ENCODE measurements at regions not wholly inside any gene's neighbourhood (a gene's known extent, or its start where the extent isn't known, plus 50 kb on each side); places are given as distances from the start of the nearest gene placed in this dataset.

DNA sequence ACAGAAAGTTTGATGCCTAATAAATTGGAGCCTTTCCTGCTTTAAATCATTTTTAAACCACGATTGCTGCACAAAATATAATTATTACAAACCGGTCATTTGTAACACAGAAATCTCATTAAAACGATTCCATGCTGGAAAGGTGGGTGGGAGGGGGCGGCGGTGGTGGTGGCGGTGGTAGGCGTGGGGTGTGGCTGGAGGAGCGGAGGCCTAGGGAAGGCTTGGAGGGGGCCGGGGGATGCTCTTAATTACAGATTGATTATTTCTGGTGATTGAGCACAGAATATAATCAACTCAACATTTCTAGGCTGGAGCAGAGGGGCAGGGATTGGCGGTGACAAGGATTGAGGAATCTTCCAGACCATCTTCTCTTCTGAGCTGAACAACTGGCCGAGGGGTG, 157.5 kb downstream of the TRIM29 start:
- DNase-seq (ENCODE audit: low spot score), result no peak
- H2AFZ ChIP-seq, result no peak overlapping the region
- no peaks in the 10 kb centered on the region for H3K79me2 ChIP-seq (replicated peaks; ENCODE audit: insufficient read depth)
- no peaks in the 10 kb centered on the region for H3K9me2 ChIP-seq (ENCODE audit: insufficient read depth)
- no peak overlapping the region for H3K4me3 Mint-ChIP-seq
- peaks cover 13% of the 10 kb centered on the region for H3K27me3 Mint-ChIP-seq (ENCODE audit: insufficient read depth, low read depth, poor library complexity)
- no peak overlapping the region for H3K27ac Mint-ChIP-seq
- H4K20me1 ChIP-seq (replicated peaks; ENCODE audit: insufficient read depth), result no peaks in the 10 kb centered on the region
- no peak overlapping the region for H3K4me2 ChIP-seq
- H3K4me3 ChIP-seq, result no peak overlapping the region
- no peaks in the 10 kb centered on the region for H3F3A ChIP-seq (replicated peaks; ENCODE audit: low read depth)
- ATAC-seq, result no peak
- TF ChIP-seq ETS1 (IDR thresholded peaks at IDR 0.05), result no peak
- no peak for TF ChIP-seq EZH2phosphoT487 (IDR thresholded peaks at IDR 0.05; ENCODE audit: unreplicated experiment)
- no peak for TF ChIP-seq POLR2AphosphoS5 (IDR thresholded peaks at IDR 0.05; ENCODE audit: low read depth)
- no peak for TF ChIP-seq EZH2 (IDR thresholded peaks at IDR 0.05; ENCODE audit: low read depth, unreplicated experiment)
- H3K27ac ChIP-seq (ENCODE audit: low read depth), result no peak overlapping the region
- peaks cover 11% of the 10 kb centered on the region for H3K4me1 Mint-ChIP-seq
- no peaks in the 10 kb centered on the region for H3K36me3 ChIP-seq (ENCODE audit: insufficient read depth)
- H3K4me1 ChIP-seq (ENCODE audit: insufficient read depth), result peaks cover 6% of the 10 kb centered on the region
- H3K9me3 Mint-ChIP-seq, result no peaks in the 10 kb centered on the region
- no peaks in the 10 kb centered on the region for H3K27me3 ChIP-seq (ENCODE audit: insufficient read depth)
- H3K36me3 Mint-ChIP-seq (ENCODE audit: low read depth), result no peaks in the 10 kb centered on the region

GRCh38 chr11:119979701-119980100, 158.2 kb downstream of the TRIM29 start:
- H3K4me1 Mint-ChIP-seq, result peaks cover 19% of the 10 kb centered on the region
- DNase-seq (ENCODE audit: low spot score), result no peak
- H3K27ac ChIP-seq (ENCODE audit: low read depth), result no peak overlapping the region
- no peaks in the 10 kb centered on the region for H3K9me3 Mint-ChIP-seq
- H3K9me2 ChIP-seq (ENCODE audit: insufficient read depth), result no peaks in the 10 kb centered on the region
- no peak overlapping the region for H3K4me3 Mint-ChIP-seq
- no peaks in the 10 kb centered on the region for H3F3A ChIP-seq (replicated peaks; ENCODE audit: low read depth)
- H3K4me2 ChIP-seq, result no peak overlapping the region
- H3K27ac Mint-ChIP-seq, result no peak overlapping the region
- no peak for ATAC-seq
- TF ChIP-seq NANOG (IDR thresholded peaks at IDR 0.05; ENCODE audit: borderline replicate concordance), result no peak
- no peak for TF ChIP-seq CTCF (conservative IDR thresholded peaks at IDR 0.05; ENCODE audit: low read depth in 2 of 2)
- H2AFZ ChIP-seq, result no peak overlapping the region
- no peaks in the 10 kb centered on the region for H4K20me1 ChIP-seq (replicated peaks; ENCODE audit: insufficient read depth)
- H3K36me3 ChIP-seq (ENCODE audit: insufficient read depth), result no peaks in the 10 kb centered on the region
- H3K4me1 ChIP-seq (ENCODE audit: insufficient read depth), result peaks cover 11% of the 10 kb centered on the region
- H3K27me3 Mint-ChIP-seq (ENCODE audit: insufficient read depth, low read depth, poor library complexity), result peaks cover 13% of the 10 kb centered on the region
- no peaks in the 10 kb centered on the region for H3K79me2 ChIP-seq (replicated peaks; ENCODE audit: insufficient read depth)
- H3K36me3 Mint-ChIP-seq (ENCODE audit: low read depth), result no peaks in the 10 kb centered on the region
- H3K27me3 ChIP-seq (ENCODE audit: insufficient read depth), result no peaks in the 10 kb centered on the region
- H3K4me3 ChIP-seq, result no peak overlapping the region

GRCh38 chr11:119978696-119979095, 159.2 kb downstream of the TRIM29 start:
- ATAC-seq (no peak), DNase-seq (ENCODE audit: low spot score) (no peak)
- H3K9me3 Mint-ChIP-seq, result no peaks in the 10 kb centered on the region
- Histone ChIP-seq H3K4me3 (no peak overlapping the region), H4K20me1 (replicated peaks; ENCODE audit: insufficient read depth) (no peaks in the 10 kb centered on the region), H3F3A (replicated peaks; ENCODE audit: low read depth) (no peaks in the 10 kb centered on the region), H3K27ac (ENCODE audit: low read depth) (no peak overlapping the region), H3K4me1 (ENCODE audit: insufficient read depth) (peaks cover 11% of the 10 kb centered on the region), H3K27me3 (ENCODE audit: insufficient read depth) (no peaks in the 10 kb centered on the region), H3K36me3 (ENCODE audit: insufficient read depth) (no peaks in the 10 kb centered on the region), H3K79me2 (replicated peaks; ENCODE audit: insufficient read depth) (no peaks in the 10 kb centered on the region), H3K4me2 (no peak overlapping the region), H3K9me2 (ENCODE audit: insufficient read depth) (no peaks in the 10 kb centered on the region), H2AFZ (no peak overlapping the region)
- no peaks in the 10 kb centered on the region for H3K36me3 Mint-ChIP-seq (ENCODE audit: low read depth)
- H3K4me3 Mint-ChIP-seq, result no peak overlapping the region
- H3K27me3 Mint-ChIP-seq (ENCODE audit: insufficient read depth, low read depth, poor library complexity), result peaks cover 13% of the 10 kb centered on the region
- peaks cover 20% of the 10 kb centered on the region for H3K4me1 Mint-ChIP-seq
- no peak overlapping the region for H3K27ac Mint-ChIP-seq
- TF ChIP-seq JUNB (IDR thresholded peaks at IDR 0.05; ENCODE audit: unreplicated experiment), result no peak
- no peak for TF ChIP-seq EZH2 (IDR thresholded peaks at IDR 0.05; ENCODE audit: low read depth, unreplicated experiment)
- no peak for TF ChIP-seq ZNF462 (CRISPR knock-in tag; IDR thresholded peaks at IDR 0.05)
